Adrenal gland (tissue), 5 donors: ENCODE measurements at regions not wholly inside any gene's neighbourhood (a gene's known extent, or its start where the extent isn't known, plus 50 kb on each side); places are given as distances from the start of the nearest gene placed in this dataset.

ENCODE experiments used
- CTCF ChIP-seq, 6 experiments: fragments of 450-650 bp in 4 of 6; fragments of 200-600 bp in 2 of 6; sonication (generic) in 1 of 6; IDR thresholded peaks; 1 replicate in 5 of 6; 2 replicates in 1 of 6; pipeline versions ENCODE4 v1.5.1 to v1.8.0; 2016 to 2021; ENCODE audit warnings: antibody characterized with exemption in 6 of 6, mild to moderate bottlenecking in 2 of 6, moderate library complexity in 1 of 6
- POLR2A ChIP-seq, 2 donors: fragments of 450-650 bp; IDR thresholded peaks; one replicate each; pipeline ENCODE4 v1.6.1; 2017; ENCODE audit warnings: antibody characterized with exemption in 2 of 2, mild to moderate bottlenecking in 2 of 2, moderate library complexity in 1 of 2
- donor health status: DM: no; HTN: no; CAD: no.

DNA sequence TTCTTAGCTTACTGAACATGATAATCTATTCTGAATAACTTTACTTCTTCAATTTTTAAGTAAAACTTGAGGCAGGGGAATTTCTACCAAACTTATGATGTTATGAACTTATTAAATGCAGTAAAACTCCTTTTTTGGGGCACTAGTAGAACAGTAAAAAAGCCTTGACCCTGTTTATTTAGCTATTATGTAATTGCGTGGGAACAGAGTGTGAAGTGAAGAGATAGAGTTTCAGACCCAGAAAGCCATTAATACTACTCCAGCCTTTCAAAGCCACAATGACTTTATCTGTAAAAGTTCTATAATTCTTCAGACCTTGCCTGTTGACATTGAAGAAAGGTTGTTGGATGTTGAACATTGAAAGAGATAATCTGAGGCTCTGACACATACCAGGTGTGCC is 638.8 kb upstream of the GRM7 start:
- TF ChIP-seq CTCF (IDR thresholded peaks at IDR 0.05) (no peak), POLR2A (IDR thresholded peaks at IDR 0.05) (no peak)
